ENCODE measurements at regions not wholly inside any gene's neighbourhood (a gene's known extent, or its start where the extent isn't known, plus 50 kb on each side); places are given as distances from the start of the nearest gene placed in this dataset.
"Not testable (repeated sequence)": the region's sequence is repeated elsewhere in the genome, so short reads cannot be mapped to it uniquely, and the experiment has no call there.

DNA sequence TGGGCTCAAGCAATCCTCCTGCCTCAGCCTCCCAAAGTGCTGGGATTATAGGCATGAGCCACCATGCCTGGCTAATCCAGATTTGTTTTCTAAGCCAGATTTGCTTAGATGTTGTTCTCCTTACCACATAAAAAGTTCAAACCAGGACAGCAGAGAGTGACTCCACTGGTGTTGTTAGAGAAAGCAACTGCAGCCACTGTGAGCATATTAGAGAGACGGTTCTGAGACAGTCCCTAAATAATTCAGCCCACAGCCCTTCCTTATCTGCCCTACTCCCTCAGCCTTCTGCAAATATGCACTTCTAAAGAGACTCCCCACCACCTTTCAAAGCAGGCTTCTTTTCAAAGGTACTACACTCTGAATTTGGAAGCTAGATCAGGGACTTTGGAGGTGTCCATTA lies 96.1 kb downstream of the DRD1 start:
- no peak for DNase-seq (ENCODE audit: low read depth in 2 of 3, low spot score in 2 of 3)

DNA sequence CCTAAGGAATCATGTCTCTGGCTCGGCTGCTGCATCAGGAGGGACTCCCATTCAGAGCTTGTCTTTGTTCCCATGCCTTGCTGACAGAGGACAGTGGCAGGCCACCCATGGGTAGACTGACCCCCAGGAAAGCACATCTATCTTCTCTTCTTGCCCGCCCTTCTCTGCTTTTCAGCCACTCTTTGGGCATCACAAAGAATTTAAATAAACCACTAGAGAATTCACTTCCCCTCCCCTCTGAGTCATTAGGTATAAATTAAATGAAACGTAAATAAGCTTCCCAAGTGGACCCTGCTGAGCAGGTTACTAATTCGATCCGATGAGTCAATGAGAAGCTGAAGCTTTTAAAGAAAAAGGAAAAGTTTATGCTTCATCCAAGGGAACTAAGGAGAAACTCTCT lies 97.0 kb downstream of the DRD1 start:
- no peak for DNase-seq (ENCODE audit: low read depth in 2 of 3, low spot score in 2 of 3)

DNA sequence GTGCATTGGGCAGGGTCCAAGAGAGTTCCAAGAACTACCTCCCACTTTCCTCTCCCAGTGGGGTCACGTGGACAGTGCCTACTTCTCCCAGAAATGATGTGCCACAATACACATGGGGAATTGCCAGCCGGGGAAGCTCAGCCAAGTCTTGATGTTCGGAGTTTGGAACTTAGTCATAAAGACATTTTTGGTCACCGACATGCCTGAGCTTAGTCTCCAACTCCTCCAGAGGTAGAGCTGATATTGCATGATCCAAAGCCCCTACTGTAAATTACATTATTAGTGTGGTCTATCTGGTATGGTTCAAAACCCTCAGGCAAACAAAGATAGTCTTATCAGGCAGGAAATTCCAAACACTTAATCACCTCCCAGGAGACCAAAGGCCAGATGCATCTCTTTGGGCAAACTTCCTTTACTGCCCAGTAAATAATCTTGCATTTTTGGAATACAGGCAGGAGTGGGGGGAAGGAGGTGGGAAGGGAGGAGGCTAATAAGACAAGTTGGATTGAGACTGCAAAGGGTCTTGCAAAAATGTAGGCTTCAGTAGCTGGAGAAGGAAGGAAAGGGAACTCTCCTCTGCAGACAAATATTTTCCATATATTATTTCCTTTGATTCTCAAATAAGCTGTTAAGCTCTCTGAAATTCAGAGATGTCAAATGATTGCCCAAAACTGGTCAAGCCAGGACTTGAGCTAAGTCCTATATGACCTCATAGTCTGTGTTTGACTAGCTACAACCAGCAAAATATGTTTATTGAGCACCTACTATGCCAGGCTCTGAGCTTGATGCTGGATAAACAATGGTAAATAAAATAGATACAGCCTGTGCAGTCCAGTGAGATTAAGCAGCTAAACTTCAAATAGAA lies 99.4 kb downstream of the DRD1 start:
- DNase-seq (ENCODE audit: low read depth in 2 of 3, low spot score in 2 of 3): no peak

DNA sequence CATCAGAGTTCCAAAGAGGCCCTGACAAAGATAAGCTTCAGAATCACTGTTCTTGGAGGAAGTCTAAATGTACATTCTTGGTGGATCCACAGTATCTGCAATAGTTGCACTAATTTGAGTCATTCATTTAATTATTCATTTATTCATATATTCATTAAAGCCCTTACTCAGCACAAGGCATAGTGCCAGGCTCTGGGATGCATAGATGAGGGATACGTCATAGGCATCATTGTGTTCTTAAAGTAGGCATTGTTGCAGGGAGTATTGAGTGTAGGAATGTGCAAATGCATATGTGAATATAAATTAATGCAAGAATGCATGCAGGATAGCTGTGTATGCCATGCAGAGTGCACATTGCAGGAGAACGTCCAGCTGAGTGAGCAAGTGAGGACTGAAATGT lies 100.7 kb downstream of the DRD1 start:
- DNase-seq (ENCODE audit: low read depth in 2 of 3, low spot score in 2 of 3): no peak

DNA sequence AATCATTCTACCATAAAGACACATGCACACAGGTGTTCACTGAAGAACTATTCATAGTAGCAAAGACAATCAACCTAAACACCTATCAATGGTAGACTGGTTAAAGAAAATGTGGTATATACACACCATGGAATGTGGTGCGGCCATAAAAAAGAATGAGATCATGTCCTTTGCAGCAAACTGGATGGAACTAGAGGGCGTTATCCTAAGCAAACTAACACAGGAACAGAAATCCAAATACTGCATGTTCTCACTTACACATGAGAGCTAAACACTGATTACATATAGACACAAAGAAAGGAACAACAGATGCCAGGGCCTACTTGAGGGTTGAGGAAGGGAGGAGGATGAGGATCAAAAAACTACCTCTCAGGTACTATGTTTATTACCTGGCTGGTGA lies 103.8 kb downstream of the DRD1 start:
- DNase-seq (ENCODE audit: low read depth in 2 of 3, low spot score in 2 of 3): no peak

DNA sequence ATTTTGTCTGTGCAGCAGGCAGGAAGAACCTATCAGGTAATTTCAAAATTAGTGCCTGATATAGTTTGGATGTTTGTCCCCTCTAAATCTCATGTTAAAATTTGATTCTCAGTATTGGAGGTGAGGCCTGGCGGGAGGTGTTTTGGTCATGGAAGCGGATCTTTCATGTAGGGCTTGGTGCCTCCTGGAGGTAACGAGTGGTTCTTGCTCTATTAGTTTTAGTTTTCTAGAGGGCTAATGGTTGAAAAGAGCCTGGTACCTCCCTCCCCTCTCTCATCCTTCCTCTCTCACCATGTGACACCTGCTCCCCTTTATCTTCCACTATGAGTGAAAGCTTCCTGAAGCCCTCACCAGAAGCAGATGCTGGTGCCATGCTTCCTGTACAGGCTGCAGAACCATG lies 106.3 kb downstream of the DRD1 start:
- no peak for DNase-seq (ENCODE audit: low read depth in 2 of 3, low spot score in 2 of 3)

DNA sequence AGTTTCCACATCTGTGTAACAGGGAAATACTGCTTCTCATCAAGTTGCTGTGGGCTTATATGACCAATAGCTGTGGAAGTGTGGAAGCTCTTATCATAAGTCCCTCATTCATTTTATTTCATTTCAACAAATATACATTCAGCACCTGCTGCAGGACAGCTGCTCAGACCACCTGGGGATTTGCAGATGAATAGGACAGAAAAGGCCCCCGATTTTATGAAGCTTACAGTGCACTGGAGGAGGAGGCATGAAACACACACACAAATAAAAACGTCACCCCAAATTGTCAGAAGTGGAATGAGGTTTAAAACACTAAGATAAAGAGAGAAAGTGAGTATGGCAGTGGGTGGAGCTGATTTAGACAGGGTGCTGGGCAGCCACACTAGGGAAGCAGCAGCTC lies 107.2 kb downstream of the DRD1 start:
- no peak for DNase-seq (ENCODE audit: low read depth in 2 of 3, low spot score in 2 of 3)

DNA sequence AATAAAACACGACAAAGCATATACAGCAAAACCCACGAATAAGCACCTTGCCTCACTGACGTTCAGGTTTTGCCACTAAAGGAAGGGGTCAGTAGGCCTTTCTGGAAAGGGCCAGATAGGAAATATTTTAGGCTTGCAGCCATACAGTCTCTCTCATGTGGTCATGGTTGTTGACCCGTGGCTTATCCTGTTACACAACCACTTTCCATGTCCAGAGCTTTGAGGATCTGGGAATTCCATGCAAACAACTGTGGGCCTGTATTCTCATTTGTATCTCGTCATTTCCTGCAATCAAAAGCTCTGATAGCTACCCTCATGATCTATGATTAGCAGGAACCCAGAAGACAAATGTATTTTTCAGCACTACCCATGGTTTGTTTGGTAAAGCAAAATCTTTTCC lies 108.3 kb downstream of the DRD1 start:
- DNase-seq (ENCODE audit: low read depth in 2 of 3, low spot score in 2 of 3): no peak

DNA sequence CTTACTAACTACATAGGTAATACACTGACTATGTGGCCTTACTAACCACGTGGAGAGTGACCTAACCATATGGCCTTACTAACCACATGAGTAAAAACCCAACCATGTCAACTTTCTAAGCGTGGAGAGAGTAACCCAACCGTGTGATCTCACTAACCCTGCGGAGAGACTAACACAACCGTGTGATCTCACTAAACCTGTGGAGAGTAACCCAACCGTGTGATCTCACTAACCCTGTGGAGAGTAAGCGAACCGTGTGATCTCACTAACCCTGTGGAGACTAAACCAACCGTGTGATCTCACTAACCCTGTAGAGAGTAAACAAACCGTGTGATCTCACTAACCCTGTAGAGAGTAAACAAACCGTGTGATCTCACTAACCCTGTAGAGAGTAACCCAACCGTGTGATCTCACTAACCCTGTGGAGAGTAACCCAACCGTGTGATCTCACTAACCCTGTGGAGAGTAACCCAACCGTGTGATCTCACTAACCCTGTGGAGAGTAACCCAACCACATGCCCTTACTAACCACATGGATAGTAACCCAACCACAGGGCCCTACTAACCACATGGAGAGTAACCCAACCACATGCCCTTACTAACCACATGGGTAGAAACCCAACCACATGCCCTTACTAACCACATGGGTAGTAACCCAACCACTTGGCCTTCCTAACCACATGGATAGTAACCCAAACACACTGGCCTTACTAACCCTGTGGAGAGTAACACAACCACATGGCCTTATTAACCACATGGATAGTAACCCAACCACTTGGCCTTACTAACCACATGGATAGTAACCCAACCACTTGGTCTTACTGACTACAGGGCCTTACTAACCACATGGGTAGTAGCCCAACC lies 112.6 kb downstream of the DRD1 start:
- not testable (repeated sequence) for DNase-seq (ENCODE audit: low read depth in 2 of 3, low spot score in 2 of 3)

DNA sequence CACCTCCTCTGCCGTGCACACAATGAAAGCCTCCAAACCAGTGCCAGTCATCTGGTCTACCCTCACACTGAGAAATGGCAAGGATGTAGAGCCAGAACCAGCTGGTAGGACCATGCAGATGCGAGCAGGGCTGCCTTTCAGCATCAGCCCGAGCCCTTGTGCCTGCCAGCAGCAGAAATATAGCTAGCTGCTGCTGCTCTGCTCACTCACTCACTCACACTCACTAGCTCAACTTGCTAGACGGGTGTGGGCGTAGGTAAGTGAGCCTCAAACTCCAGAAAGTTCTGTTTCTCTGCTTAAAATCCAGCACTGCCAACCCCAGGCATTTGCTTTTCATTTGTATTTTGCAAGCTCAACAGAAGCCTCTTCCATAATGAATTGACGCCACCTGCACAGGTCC lies 114.0 kb downstream of the DRD1 start:
- DNase-seq (ENCODE audit: low read depth in 2 of 3, low spot score in 2 of 3): no peak

DNA sequence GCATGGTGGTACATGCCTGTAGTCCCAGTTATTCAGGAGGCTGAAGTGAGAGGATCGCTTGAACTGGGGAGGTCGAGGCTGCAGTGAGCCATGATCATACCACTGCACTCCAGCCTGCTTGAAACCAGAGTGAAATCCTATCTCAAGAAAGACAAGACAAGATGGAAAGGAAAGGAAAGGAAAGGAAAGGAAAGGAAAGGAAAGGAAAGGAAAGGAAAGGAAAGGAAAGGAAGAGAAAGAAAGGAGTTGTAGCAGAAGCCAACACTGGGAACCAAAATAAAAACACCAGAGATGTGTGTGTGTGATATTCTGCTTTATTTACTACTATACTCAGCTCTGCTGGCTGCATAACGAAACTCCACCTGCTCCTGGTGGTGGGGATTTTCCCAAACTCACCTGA lies 115.3 kb downstream of the DRD1 start:
- DNase-seq (ENCODE audit: low read depth in 2 of 3, low spot score in 2 of 3): no peak

DNA sequence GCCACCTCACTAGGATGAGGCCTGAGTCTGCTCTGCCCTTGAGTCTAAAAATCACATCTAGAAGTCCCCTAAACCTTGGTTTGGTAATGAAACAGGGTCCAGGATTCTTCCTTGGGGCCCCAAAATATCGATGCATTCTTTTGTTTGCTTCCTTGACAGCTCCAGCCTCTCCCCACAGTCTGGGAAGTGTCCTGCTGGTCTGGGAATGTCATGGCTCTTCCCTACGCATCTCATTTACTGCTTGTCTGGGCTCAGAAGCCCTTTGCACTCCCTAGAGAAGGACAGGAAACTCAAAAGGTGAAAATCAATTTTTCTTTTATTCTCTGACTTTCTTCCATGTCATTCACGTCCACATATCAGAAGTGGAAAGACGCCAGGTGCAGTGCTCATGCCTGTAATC lies 115.8 kb downstream of the DRD1 start:
- DNase-seq (ENCODE audit: low read depth in 2 of 3, low spot score in 2 of 3): no peak

DNA sequence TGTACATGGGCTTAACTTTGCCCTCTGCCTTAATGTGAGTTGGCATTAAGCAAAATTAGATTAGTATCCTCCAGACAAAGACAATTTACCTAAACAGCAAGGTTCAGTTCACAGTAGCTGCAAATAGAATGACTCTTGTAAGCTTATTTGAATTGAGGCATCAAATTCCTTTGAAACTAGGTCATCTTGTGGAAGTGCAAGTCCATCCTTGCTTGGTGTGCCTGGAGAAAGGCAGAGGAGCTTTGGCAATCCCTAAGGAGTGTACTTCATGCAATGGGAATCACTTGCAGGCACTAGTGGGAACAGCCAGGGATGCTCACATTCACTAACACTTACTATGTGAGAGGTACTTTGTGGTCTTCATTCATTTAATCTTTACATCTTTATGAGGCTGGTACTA lies 118.3 kb downstream of the DRD1 start:
- DNase-seq (ENCODE audit: low read depth in 2 of 3, low spot score in 2 of 3): no peak

DNA sequence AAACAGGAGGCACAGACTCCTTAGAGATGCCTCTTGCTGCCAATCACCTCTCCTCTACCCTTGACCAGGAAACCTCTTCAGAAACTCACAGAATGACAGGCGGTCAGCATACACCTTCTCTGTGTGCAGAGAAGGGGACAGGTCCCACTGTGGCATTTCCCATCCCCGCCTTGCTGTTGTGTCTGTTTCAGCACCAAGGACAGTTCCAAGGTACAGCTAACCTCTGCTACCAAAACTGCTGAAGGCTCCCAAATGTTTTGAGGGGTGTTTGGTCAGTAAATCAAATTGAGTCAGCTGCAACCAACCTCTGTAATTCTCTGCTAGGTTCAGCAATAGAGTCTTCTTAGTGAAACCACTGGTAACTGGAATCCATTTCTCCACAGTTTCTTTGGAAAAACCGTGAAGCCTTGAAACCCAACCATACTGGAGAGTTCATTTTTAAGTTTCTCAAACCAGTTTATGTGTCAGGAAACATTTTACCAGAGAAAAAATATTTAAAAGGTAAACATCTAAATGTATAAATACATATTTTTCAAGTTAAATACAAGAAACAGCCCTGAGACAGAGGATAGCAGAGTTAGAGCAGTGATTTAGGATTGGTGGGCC lies 122.0 kb downstream of the DRD1 start:
- peak in 1 of 3 experiments; percentile 1 for DNase-seq (ENCODE audit: low read depth in 2 of 3, low spot score in 2 of 3)

DNA sequence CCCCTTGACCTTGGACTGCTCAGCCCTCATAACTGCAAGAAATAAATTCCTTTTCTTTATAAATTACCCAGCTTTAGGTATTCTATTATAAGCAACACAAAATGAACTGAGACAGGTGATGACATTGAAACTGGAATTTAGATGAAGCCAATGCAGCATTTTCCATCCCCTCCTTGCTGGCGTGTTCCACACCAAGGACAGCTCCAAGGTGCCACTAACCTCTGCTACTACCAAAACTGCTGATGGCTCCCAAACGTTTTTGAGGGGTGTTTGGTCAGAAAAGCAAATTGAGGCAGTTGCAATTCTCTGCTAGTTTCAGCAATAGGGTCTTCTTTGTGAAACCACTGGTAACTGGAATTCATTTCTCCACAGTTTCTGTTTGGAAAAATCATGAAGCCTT lies 124.8 kb downstream of the DRD1 start:
- DNase-seq (ENCODE audit: low read depth in 2 of 3, low spot score in 2 of 3): no peak

DNA sequence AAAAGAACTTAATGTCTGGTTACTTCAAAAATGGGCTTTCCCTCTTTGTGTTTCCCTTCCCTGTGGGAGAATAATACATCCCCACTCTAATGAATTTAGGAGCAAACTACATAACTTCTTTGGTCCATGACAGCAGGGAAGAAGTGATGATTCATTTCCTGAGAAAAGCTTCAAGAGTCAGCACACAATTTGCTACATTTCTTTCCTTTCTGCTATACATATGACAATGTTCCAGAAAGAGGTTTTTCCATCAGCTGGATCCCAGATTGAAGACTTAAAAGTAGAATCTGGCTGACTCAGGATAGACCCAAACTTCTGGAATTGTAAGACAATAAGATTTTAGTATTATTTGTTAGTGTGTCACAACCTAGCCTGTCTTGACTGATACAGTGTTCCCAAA lies 126.1 kb downstream of the DRD1 start:
- no peak for DNase-seq (ENCODE audit: low read depth in 2 of 3, low spot score in 2 of 3)

DNA sequence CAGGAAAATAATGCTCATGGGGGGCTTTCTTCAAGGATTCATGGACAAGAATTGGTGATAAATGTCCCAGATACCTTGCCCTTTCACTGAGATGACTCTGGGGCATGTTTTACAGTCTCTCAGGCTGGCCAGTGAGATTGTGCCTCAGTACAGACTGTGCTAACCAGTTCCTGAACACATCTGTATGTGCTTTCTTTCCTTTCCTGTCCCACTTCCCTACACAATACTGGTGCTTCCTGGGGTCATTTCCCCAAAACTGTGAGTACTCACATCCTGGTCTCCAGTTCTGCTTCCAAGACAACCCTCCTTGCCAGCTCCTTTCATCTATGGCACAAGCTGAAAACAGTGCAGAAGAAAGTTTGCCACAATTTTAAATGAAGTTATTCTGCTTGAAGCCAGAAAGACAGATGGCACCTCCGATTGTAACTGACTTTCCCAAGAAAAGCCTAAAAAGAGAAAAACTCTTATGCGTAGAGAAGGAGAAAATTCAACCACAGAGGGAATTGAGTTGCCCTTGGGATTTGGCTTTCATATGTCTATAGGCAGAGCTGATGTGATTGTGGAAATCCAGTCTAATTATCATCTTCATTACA lies 134.7 kb downstream of the DRD1 start:
- DNase-seq (ENCODE audit: low read depth in 2 of 3, low spot score in 2 of 3): no peak

DNA sequence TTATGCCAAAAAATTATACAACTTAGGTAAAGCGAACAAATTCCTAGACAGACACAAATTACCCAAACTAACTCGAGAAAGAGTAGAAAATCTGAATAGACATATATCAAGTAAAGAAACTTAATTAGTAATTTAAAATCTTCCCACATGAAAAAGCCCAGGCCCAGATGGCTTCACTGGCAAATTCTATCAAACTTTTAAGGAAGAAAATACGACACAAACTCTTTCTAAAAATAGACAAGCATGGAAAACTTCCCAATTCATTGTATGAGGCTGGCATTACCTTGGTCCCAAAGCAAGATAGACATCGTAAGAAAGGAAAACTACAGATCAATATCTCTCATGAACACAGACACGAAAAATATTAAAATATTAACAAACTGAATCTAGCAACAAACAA lies 135.3 kb downstream of the DRD1 start:
- DNase-seq (ENCODE audit: low read depth in 2 of 3, low spot score in 2 of 3): no peak

DNA sequence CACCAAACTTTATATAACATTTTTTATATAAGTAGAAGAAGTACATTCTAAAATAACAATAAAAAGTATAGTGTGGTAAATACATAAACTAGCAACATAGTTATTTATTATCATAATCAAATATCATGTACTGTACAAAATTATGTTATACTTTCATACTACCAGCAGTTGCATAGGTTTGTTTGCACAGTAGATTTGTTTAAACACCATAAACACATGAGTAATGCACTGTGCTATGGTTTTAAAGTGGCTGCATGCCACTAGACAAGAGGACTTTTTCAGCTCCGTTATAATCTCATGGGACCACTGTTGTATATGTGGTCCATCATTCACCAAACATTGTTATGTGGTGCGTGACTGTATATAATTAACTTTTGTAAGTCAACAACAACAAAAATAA lies 137.6 kb downstream of the DRD1 start:
- no peak for DNase-seq (ENCODE audit: low read depth in 2 of 3, low spot score in 2 of 3)

DNA sequence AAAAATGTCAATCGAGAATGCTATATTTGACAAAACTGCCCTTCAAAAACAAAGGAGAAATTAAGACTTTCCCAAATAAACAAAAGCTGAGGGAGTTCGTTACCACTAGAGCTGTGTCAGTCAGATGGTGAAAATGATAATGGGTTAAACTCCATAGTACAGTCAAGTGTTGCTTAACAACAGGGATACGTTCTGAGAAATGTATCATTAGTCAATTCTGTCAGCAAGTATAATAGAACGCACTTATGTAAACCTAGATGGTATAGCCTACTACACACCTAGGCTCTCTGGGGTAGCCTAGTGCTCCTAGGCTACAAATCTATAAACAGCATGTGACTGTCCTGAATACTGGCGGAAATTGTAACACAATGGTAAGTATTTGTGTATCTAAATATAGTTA lies 138.7 kb downstream of the DRD1 start:
- no peak for DNase-seq (ENCODE audit: low read depth in 2 of 3, low spot score in 2 of 3)

DNA sequence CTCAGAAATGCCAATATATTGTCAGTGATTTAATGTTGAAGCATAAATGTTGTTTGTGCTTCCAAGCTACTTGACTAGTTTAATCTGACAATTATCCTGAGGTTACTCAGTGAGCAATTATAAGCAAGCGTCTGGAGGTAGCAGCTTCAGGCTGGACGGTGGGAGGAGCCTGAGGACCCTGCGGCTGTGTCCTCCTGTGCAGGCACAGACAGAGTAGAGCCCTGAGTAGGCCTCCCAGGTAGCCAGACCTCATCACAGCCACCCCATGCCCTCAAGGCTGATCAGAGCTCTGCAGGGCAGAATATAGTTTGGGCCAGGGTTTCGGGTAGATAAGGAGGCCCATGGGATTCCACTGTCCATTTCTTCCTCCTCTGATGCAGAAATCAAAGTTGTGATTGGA lies 153.6 kb downstream of the DRD1 start:
- no peak for DNase-seq (ENCODE audit: low read depth in 2 of 3, low spot score in 2 of 3)

Measured in activated CD8-positive, alpha-beta memory T cell treated with anti-CD3 and anti-CD28 coated beads for 48 hours (primary cell).